ENCODE measurements at regions not wholly inside any gene's neighbourhood (a gene's known extent, or its start where the extent isn't known, plus 50 kb on each side); places are given as distances from the start of the nearest gene placed in this dataset.

- H3K27me3 Mint-ChIP-seq, result peaks cover 20% of the 10 kb centered on the region
- H3K9me3 Mint-ChIP-seq, result no peaks in the 10 kb centered on the region
- CTCF ChIA-PET, result no interaction called here
These were observed 50.8 kb upstream of the ELF5 start for GRCh38 chr11:34564406-34564805.

GRCh38 chr11:34564807-34565241 lies 51.2 kb upstream of the ELF5 start:
- TF ChIP-seq CTCF (IDR thresholded peaks at IDR 0.05), result no peak
- H3K4me1 Mint-ChIP-seq, result no peaks in the 10 kb centered on the region
- DNase-seq, result no peak
- peaks cover 20% of the 10 kb centered on the region for H3K27me3 Mint-ChIP-seq
- CTCF ChIA-PET, result interaction anchor here (2.1 kb wide), 1 partner anchor 21 kb away, joined by 14 read pairs; no protein-coding TSS in a partner anchor
- no peak overlapping the region for H3K27ac Mint-ChIP-seq
- no peak overlapping the region for H3K4me3 Mint-ChIP-seq
- intact Hi-C loops (cut with micrococcal nuclease), result loop anchor here (1.0 to 5.0 kb wide), 2 partner anchors 325 to 827 kb away; no protein-coding TSS in a partner anchor
- POLR2A ChIA-PET, result no interaction called here
- no peaks in the 10 kb centered on the region for H3K9me3 Mint-ChIP-seq
- no peaks in the 10 kb centered on the region for H3K36me3 Mint-ChIP-seq (ENCODE audit: low read depth)
- no peak for ATAC-seq (ENCODE audit: low read depth)

More at GRCh38 chr11:34564406-34564805, 50.8 kb upstream of the ELF5 start:
- intact Hi-C loops (cut with micrococcal nuclease), result no loop called here
- no peak overlapping the region for H3K27ac Mint-ChIP-seq
- POLR2A ChIA-PET, result no interaction called here
- H3K36me3 Mint-ChIP-seq (ENCODE audit: low read depth), result no peaks in the 10 kb centered on the region
- DNase-seq (no peak), ATAC-seq (ENCODE audit: low read depth) (no peak)
- no peak for TF ChIP-seq CTCF (IDR thresholded peaks at IDR 0.05)
- no peaks in the 10 kb centered on the region for H3K4me1 Mint-ChIP-seq
- no peak overlapping the region for H3K4me3 Mint-ChIP-seq

- peaks cover 27% of the 10 kb centered on the region for H3K27me3 Mint-ChIP-seq
- DNase-seq, result no peak
- intact Hi-C loops (cut with micrococcal nuclease), result loop anchor here (1.0 to 5.0 kb wide), 2 partner anchors 325 to 827 kb away; no protein-coding TSS in a partner anchor
These were observed 52.0 kb upstream of the ELF5 start for GRCh38 chr11:34565417-34566207.

GRCh38 chr11:34566208-34566551 lies 52.6 kb upstream of the ELF5 start:
- H3K4me3 Mint-ChIP-seq, result no peak overlapping the region
- peaks cover 23% of the 10 kb centered on the region for H3K27me3 Mint-ChIP-seq
- no peak overlapping the region for H3K27ac Mint-ChIP-seq
- DNase-seq (no peak), ATAC-seq (ENCODE audit: low read depth) (no peak)
- no peaks in the 10 kb centered on the region for H3K9me3 Mint-ChIP-seq
- TF ChIP-seq CTCF (IDR thresholded peaks at IDR 0.05), result no peak
- intact Hi-C loops (cut with micrococcal nuclease), result loop anchor here (5.0 kb wide), 1 partner anchor 826 kb away; no protein-coding TSS in a partner anchor
- ChIA-PET POLR2A (no interaction called here), CTCF (interaction anchor here (0.6 to 2.1 kb wide), 6 partner anchors 20 to 829 kb away, joined by 3 to 14 read pairs (median 4); no protein-coding TSS in a partner anchor)
- H3K4me1 Mint-ChIP-seq, result no peaks in the 10 kb centered on the region
- no peaks in the 10 kb centered on the region for H3K36me3 Mint-ChIP-seq (ENCODE audit: low read depth)

More at GRCh38 chr11:34565417-34566207, 52.0 kb upstream of the ELF5 start:
- no peak for TF ChIP-seq CTCF (IDR thresholded peaks at IDR 0.05)
- Mint-ChIP-seq H3K36me3 (ENCODE audit: low read depth) (no peaks in the 10 kb centered on the region), H3K4me1 (no peaks in the 10 kb centered on the region), H3K9me3 (no peaks in the 10 kb centered on the region), H3K4me3 (no peak overlapping the region), H3K27ac (no peak overlapping the region)
- ChIA-PET CTCF (interaction anchor here (0.6 to 2.1 kb wide), 5 partner anchors 21 to 829 kb away, joined by 3 to 14 read pairs (median 4); no protein-coding TSS in a partner anchor), POLR2A (no interaction called here)
- ATAC-seq (ENCODE audit: low read depth), result peak; percentile 71

GRCh38 chr11:34566736-34567135 lies 53.1 kb upstream of the ELF5 start:
- peaks cover 21% of the 10 kb centered on the region for H3K27me3 Mint-ChIP-seq
- POLR2A ChIA-PET, result no interaction called here

More at GRCh38 chr11:34566736-34567135, 53.1 kb upstream of the ELF5 start:
- Mint-ChIP-seq H3K9me3 (no peaks in the 10 kb centered on the region), H3K36me3 (ENCODE audit: low read depth) (no peaks in the 10 kb centered on the region), H3K27ac (no peak overlapping the region), H3K4me1 (no peaks in the 10 kb centered on the region), H3K4me3 (no peak overlapping the region)
- CTCF ChIA-PET, result interaction anchor here (0.6 to 2.1 kb wide), 3 partner anchors 20 to 325 kb away, joined by 3 to 14 read pairs (median 4); no protein-coding TSS in a partner anchor
- DNase-seq (no peak), ATAC-seq (ENCODE audit: low read depth) (no peak)
- no peak for TF ChIP-seq CTCF (IDR thresholded peaks at IDR 0.05)
- intact Hi-C loops (cut with micrococcal nuclease), result loop anchor here (5.0 kb wide), 1 partner anchor 826 kb away; no protein-coding TSS in a partner anchor

Measured in activated B cell treated with CpG ODN at 0.5 μM for 24 hours (primary cell).